Thoracic aorta (tissue), 2 donors: ENCODE measurements at regions not wholly inside any gene's neighbourhood (a gene's known extent, or its start where the extent isn't known, plus 50 kb on each side); places are given as distances from the start of the nearest gene placed in this dataset.

Experiments
- ATAC-seq: fragments of 150-250 bp; one replicate; pipeline ENCODE4 v1.8.0; 2017; ENCODE audit warnings: low read depth; ENCODE audit not compliant: insufficient number of reproducible peaks, low FRiP score
- DNase-seq: peaks from one replicate; pipeline ENCODE4 v3.0.0-alpha.2; 2020; ENCODE audit warnings: low spot score
- H3K27ac ChIP-seq, 2 donors: fragments of 200-600 bp; sonication (generic); 1 replicate in 1 of 2; 2 replicates in 1 of 2; pipeline ENCODE4 v1.5.1; 2016; ENCODE audit warnings: mild to moderate bottlenecking in 2 of 2, moderate library complexity in 2 of 2
- H3K27me3 ChIP-seq: fragments of 200-600 bp; sonication (generic); replicated peaks from 2 replicates; pipeline ENCODE4 v1.6.0; 2016; ENCODE audit warnings: mild to moderate bottlenecking; ENCODE audit not compliant: insufficient read depth
- H3K36me3 ChIP-seq: fragments of 200-600 bp; sonication (generic); one replicate; pipeline ENCODE4 v1.5.1; 2016
- H3K4me1 ChIP-seq, 2 donors: fragments of 200-600 bp; sonication (generic); 1 replicate in 1 of 2; 2 replicates in 1 of 2; pipeline versions ENCODE4 v1.5.1 to v1.6.0; 2016; ENCODE audit warnings: low read depth in 2 of 2, mild to moderate bottlenecking in 1 of 2; ENCODE audit not compliant: control insufficient read depth in 1 of 2
- H3K4me3 ChIP-seq: fragments of 200-600 bp; sonication (generic); 2 replicates; pipeline ENCODE4 v1.5.1; 2016; ENCODE audit warnings: mild to moderate bottlenecking
- H3K9me3 ChIP-seq: fragments of 200-600 bp; sonication (generic); 2 replicates; pipeline ENCODE4 v1.5.1; 2016
- CTCF ChIP-seq: fragments of 200-600 bp; sonication (generic); IDR thresholded peaks from one replicate; pipeline ENCODE4 v1.5.1; 2019; ENCODE audit warnings: antibody characterized with exemption

GRCh38 chr14:87783071-87783470 is 209.9 kb downstream of the GALC start:
- no peaks in the 10 kb centered on the region for H3K27me3 ChIP-seq
- ATAC-seq = no peak
- no peaks in the 10 kb centered on the region for H3K9me3 ChIP-seq
- TF ChIP-seq CTCF = no peak
- H3K4me1 ChIP-seq = no peaks in the 10 kb centered on the region
- H3K27ac ChIP-seq = no peak overlapping the region
- H3K4me3 ChIP-seq = no peak overlapping the region
- no peaks in the 10 kb centered on the region for H3K36me3 ChIP-seq
- DNase-seq = no peak

GRCh38 chr14:87772854-87773253 is 220.1 kb downstream of the GALC start:
- H3K4me3 ChIP-seq = no peak overlapping the region
- no peak for TF ChIP-seq CTCF
- no peaks in the 10 kb centered on the region for H3K4me1 ChIP-seq
- no peaks in the 10 kb centered on the region for H3K27me3 ChIP-seq
- H3K9me3 ChIP-seq = no peaks in the 10 kb centered on the region
- DNase-seq (no peak), ATAC-seq (no peak)
- no peak overlapping the region for H3K27ac ChIP-seq
- H3K36me3 ChIP-seq = no peaks in the 10 kb centered on the region

- DNase-seq = no peak
- H3K4me1 ChIP-seq = no peaks in the 10 kb centered on the region
- no peaks in the 10 kb centered on the region for H3K9me3 ChIP-seq
- no peaks in the 10 kb centered on the region for H3K27me3 ChIP-seq
- H3K4me3 ChIP-seq = no peak overlapping the region
- ATAC-seq = no peak
- no peak overlapping the region for H3K27ac ChIP-seq
- no peaks in the 10 kb centered on the region for H3K36me3 ChIP-seq
- TF ChIP-seq CTCF = no peak
Measured at GRCh38 chr14:87767567-87767901, 225.4 kb downstream of the GALC start.

- Histone ChIP-seq H3K4me3 (no peak overlapping the region), H3K27me3 (no peaks in the 10 kb centered on the region), H3K27ac (no peak overlapping the region), H3K4me1 (no peaks in the 10 kb centered on the region), H3K36me3 (no peaks in the 10 kb centered on the region), H3K9me3 (no peaks in the 10 kb centered on the region)
- DNase-seq (no peak), ATAC-seq (no peak)
- TF ChIP-seq CTCF = no peak
Measured at GRCh38 chr14:87758876-87759275, 234.1 kb downstream of the GALC start.

GRCh38 chr14:87756661-87757060 is 236.3 kb downstream of the GALC start:
- no peaks in the 10 kb centered on the region for H3K27me3 ChIP-seq
- TF ChIP-seq CTCF = no peak
- H3K4me3 ChIP-seq = no peak overlapping the region
- no peaks in the 10 kb centered on the region for H3K36me3 ChIP-seq
- DNase-seq (no peak), ATAC-seq (no peak)
- H3K27ac ChIP-seq = no peak overlapping the region
- no peaks in the 10 kb centered on the region for H3K9me3 ChIP-seq
- no peaks in the 10 kb centered on the region for H3K4me1 ChIP-seq
